Osteoblast (primary cell): ENCODE measurements at regions not wholly inside any gene's neighbourhood (a gene's known extent, or its start where the extent isn't known, plus 50 kb on each side); places are given as distances from the start of the nearest gene placed in this dataset.

Source experiments
- DNase-seq: peaks from one replicate; pipeline ENCODE4 v3.0.0; 2011; ENCODE audit warnings: low spot score, mixed read lengths; ENCODE audit not compliant: insufficient read length; ENCODE audit errors: missing footprints
- H2AFZ ChIP-seq: 2 replicates; pipeline ENCODE4 v1.6.0; 2011; ENCODE audit warnings: mild to moderate bottlenecking, low read length
- H3K27ac ChIP-seq: 2 replicates; pipeline ENCODE4 v1.5.1; 2011; ENCODE audit warnings: mild to moderate bottlenecking, low read depth, low read length, moderate library complexity
- H3K27me3 ChIP-seq: 2 replicates; pipeline ENCODE4 v1.6.0; 2012; ENCODE audit warnings: mild to moderate bottlenecking, control low read depth, inconsistent platforms, low read length, moderate library complexity; ENCODE audit not compliant: insufficient read depth
- H3K36me3 ChIP-seq: 2 replicates; pipeline ENCODE4 v1.5.1; 2011; ENCODE audit warnings: mild to moderate bottlenecking, low read length, control low read depth, moderate library complexity; ENCODE audit not compliant: insufficient read depth
- H3K4me1 ChIP-seq: 2 replicates; pipeline ENCODE4 v1.5.1; 2011; ENCODE audit warnings: mild to moderate bottlenecking, low read length, control low read depth, moderate library complexity; ENCODE audit not compliant: insufficient read depth
- H3K4me2 ChIP-seq: 2 replicates; pipeline ENCODE4 v1.6.0; 2011; ENCODE audit warnings: mild to moderate bottlenecking, low read length; ENCODE audit not compliant: insufficient read depth
- H3K4me3 ChIP-seq: fragments of 200-600 bp; sonication (generic); 3 replicates; pipeline ENCODE4 v1.5.1; 2012; ENCODE audit warnings: mild to moderate bottlenecking, low read length, inconsistent platforms; ENCODE audit not compliant: insufficient read depth
- H3K79me2 ChIP-seq: 2 replicates; pipeline ENCODE4 v1.6.0; 2012; ENCODE audit warnings: mild to moderate bottlenecking, low read length, control low read depth, inconsistent platforms; ENCODE audit not compliant: insufficient read depth
- H3K9me3 ChIP-seq: 2 replicates; pipeline ENCODE4 v1.5.1; 2011; ENCODE audit warnings: low read depth, low read length, control low read depth
- H4K20me1 ChIP-seq: 2 replicates; pipeline ENCODE4 v1.6.0; 2012; ENCODE audit warnings: mild to moderate bottlenecking, low read length, control low read depth; ENCODE audit not compliant: insufficient read depth
- CTCF ChIP-seq: IDR thresholded peaks from 2 replicates; pipeline ENCODE4 v1.5.1; 2011; ENCODE audit warnings: mild to moderate bottlenecking, low read depth, low read length, moderate library complexity; ENCODE audit errors: extremely low read depth

DNA sequence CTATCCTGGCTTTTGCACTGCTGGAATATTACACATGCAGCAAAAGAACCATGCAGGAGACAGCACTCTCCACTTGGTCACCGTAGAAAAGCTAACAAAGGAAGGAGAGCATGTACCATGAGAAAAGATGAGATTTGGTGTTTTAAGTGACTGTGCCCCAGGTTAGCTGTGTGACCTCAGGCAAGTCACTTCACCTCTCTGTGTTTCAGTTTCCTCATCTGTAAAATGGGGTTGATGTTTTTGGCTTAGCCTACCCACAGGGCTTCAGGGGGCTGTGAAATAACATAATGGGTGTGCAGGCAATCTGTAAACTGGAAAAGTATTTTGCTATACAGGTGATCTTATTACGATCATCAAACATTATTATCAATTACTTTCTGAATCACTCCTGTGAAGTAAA lies 69.3 kb upstream of the SLC6A11 start:
- no peaks in the 10 kb centered on the region for H3K4me1 ChIP-seq
- TF ChIP-seq CTCF, result no peak
- no peaks in the 10 kb centered on the region for H3K79me2 ChIP-seq
- no peaks in the 10 kb centered on the region for H3K9me3 ChIP-seq
- H4K20me1 ChIP-seq, result no peaks in the 10 kb centered on the region
- peaks cover 4% of the 10 kb centered on the region for H3K27me3 ChIP-seq
- no peak overlapping the region for H3K27ac ChIP-seq
- no peak overlapping the region for H3K4me2 ChIP-seq
- H3K4me3 ChIP-seq, result no peak overlapping the region
- H2AFZ ChIP-seq, result no peak overlapping the region
- DNase-seq, result no peak
- no peaks in the 10 kb centered on the region for H3K36me3 ChIP-seq

- Histone ChIP-seq H4K20me1 (no peaks in the 10 kb centered on the region), H3K9me3 (no peaks in the 10 kb centered on the region), H3K79me2 (no peaks in the 10 kb centered on the region), H3K4me1 (no peaks in the 10 kb centered on the region), H3K27me3 (peaks cover 4% of the 10 kb centered on the region), H2AFZ (no peak overlapping the region), H3K36me3 (no peaks in the 10 kb centered on the region), H3K27ac (no peak overlapping the region), H3K4me2 (no peak overlapping the region), H3K4me3 (no peak overlapping the region)
- no peak for TF ChIP-seq CTCF
- DNase-seq, result no peak
Measured at GRCh38 chr3:10747341-10747740, 68.7 kb upstream of the SLC6A11 start.

DNA sequence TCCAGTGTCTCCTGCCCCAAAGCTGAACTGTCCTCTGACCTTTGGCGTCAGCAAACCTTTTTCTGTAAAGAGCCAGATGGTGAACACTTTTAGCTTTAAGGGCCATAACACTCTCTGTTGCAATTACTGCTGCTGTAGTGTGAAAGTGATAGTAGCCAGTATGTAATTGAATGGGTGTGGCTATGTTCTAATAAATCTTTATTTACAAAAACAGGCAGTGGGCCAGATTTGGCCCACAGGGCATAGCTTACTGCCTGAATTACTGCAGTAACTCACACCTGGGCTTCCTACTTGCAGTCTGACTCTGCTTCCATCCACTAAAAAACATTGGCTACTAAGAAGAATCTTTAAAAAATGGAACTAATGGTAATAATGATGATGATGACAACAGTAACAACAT lies 68.0 kb upstream of the SLC6A11 start:
- no peak overlapping the region for H3K27ac ChIP-seq
- no peaks in the 10 kb centered on the region for H3K9me3 ChIP-seq

DNA sequence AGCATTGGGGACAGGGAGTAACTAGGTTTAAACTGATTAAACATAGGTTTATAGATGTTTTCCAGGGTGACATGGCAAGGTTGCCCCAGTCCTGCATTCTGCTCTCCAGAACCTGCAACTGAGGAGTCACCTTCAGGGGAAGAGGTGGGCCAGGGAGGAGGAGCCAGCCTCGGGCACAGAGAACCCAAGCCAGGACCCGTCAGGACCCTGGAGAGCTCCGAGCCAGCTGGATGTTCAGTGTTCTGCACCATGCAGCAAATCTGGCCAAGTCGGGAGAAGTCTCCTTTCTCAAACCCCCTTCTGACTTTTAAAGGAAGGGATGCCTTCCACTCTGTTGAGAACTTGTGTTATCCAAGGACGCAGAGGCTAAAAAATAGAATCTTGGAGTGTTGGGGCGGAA lies 62.1 kb upstream of the SLC6A11 start:
- no peak overlapping the region for H2AFZ ChIP-seq
- H3K4me2 ChIP-seq, result no peak overlapping the region
- H3K27me3 ChIP-seq, result no peaks in the 10 kb centered on the region
- TF ChIP-seq CTCF, result no peak
- no peak overlapping the region for H3K27ac ChIP-seq
- H3K36me3 ChIP-seq, result no peaks in the 10 kb centered on the region
- peaks cover 2% of the 10 kb centered on the region for H4K20me1 ChIP-seq
- peaks cover 5% of the 10 kb centered on the region for H3K4me1 ChIP-seq
- H3K79me2 ChIP-seq, result no peaks in the 10 kb centered on the region
- no peaks in the 10 kb centered on the region for H3K9me3 ChIP-seq
- peak; percentile 93 for DNase-seq
- no peak overlapping the region for H3K4me3 ChIP-seq

More for the DNA sequence above, 68.0 kb upstream of the SLC6A11 start:
- Histone ChIP-seq H3K4me1 (no peaks in the 10 kb centered on the region), H3K36me3 (no peaks in the 10 kb centered on the region), H2AFZ (no peak overlapping the region), H3K27me3 (peaks cover 4% of the 10 kb centered on the region), H3K79me2 (no peaks in the 10 kb centered on the region), H4K20me1 (no peaks in the 10 kb centered on the region), H3K4me3 (no peak overlapping the region), H3K4me2 (no peak overlapping the region)
- TF ChIP-seq CTCF, result no peak
- no peak for DNase-seq
